GM12878 (cell line): ENCODE measurements at regions not wholly inside any gene's neighbourhood (a gene's known extent, or its start where the extent isn't known, plus 50 kb on each side); places are given as distances from the start of the nearest gene placed in this dataset.

Experiments used
- ATAC-seq: fragments of 200-7000 bp; cut with Tn5 transposase; 3 replicates; pipeline ENCODE4 v1.9.1; 2020; ENCODE audit warnings: mild to moderate bottlenecking, moderate library complexity
- BruUV-seq: library from RNA; stranded (reverse); fragments of 400-500 nt; replicated peaks from 2 replicates; lab custom pipeline; 2021; lab: Mats Ljungman, UMichigan
- CTCF ChIA-PET: fragments of 300-600 bp; sonication (Branson Sonifier 250); formaldehyde crosslinking; extraction: SDS; loops from one replicate; lab custom pipeline; 2021; ENCODE audit warnings: inconsistent platforms; lab: Yijun Ruan, JAX
- POLR2A ChIA-PET: fragments of 350-600 bp; formaldehyde crosslinking; extraction: SDS; loops from one replicate; lab custom pipeline; 2021; ENCODE audit warnings: inconsistent platforms; lab: Charles Lee
- RAD21 ChIA-PET: fragments of 300-600 bp; sonication (Branson Sonifier 250); formaldehyde crosslinking; loops from one replicate; lab custom pipeline; 2023; ENCODE audit warnings: antibody characterized with exemption; ENCODE audit not compliant: unreplicated experiment; lab: Charles Lee
- SMC1A ChIA-PET: fragments of 300-600 bp; sonication (Branson Sonifier 250); formaldehyde crosslinking; loops from one replicate; lab custom pipeline; 2023; ENCODE audit not compliant: unreplicated experiment, uncharacterized antibody; lab: Charles Lee
- DNase-seq: peaks from one replicate; pipeline ENCODE4 v3.0.0-alpha.2; 2011; ENCODE audit warnings: low read depth, low spot score
- FAIRE-seq: peaks from 3 replicates; lab custom pipeline; 2011; peaks lifted over from hg19 to GRCh38; lab: Jason Lieb, UNC
- H2AFZ ChIP-seq: 2 replicates; pipeline ENCODE4 v1.6.0; 2011; ENCODE audit warnings: low read depth, low read length, control low read depth; ENCODE audit not compliant: control insufficient read depth
- H3K27ac ChIP-seq: 2 replicates; pipeline ENCODE4 v1.5.1; 2011; ENCODE audit warnings: control low read depth; ENCODE audit not compliant: control insufficient read depth, insufficient read depth
- H3K27me3 ChIP-seq, 2 experiments: replicated peaks in 1 of 2; 2 replicates each; pipeline versions ENCODE4 v1.6.0 to v1.6.1; 2011; ENCODE audit warnings: low read length in 1 of 2; ENCODE audit not compliant: control insufficient read depth in 2 of 2, insufficient read depth in 2 of 2
- H3K36me3 ChIP-seq, 2 experiments: 2 replicates each; pipeline ENCODE4 v1.5.1; 2011; ENCODE audit warnings: low read length in 1 of 2; ENCODE audit not compliant: control insufficient read depth in 2 of 2, insufficient read depth in 2 of 2
- H3K4me1 ChIP-seq: 2 replicates; pipeline ENCODE4 v1.6.1; 2011; ENCODE audit warnings: mild to moderate bottlenecking, low read length, moderate library complexity, mixed read lengths; ENCODE audit not compliant: control insufficient read depth, insufficient read depth
- H3K4me2 ChIP-seq: 2 replicates; pipeline ENCODE4 v1.6.0; 2011; ENCODE audit warnings: control low read depth; ENCODE audit not compliant: control insufficient read depth, insufficient read depth
- H3K4me3 ChIP-seq: fragments of 200-600 bp; sonication (generic); 2 replicates; pipeline ENCODE4 v1.5.1; 2016
- H3K79me2 ChIP-seq: 2 replicates; pipeline ENCODE4 v1.6.0; 2011; ENCODE audit warnings: low read length; ENCODE audit not compliant: control insufficient read depth, insufficient read depth
- H3K9ac ChIP-seq: 2 replicates; pipeline ENCODE4 v1.8.0; 2011; ENCODE audit warnings: low read length, control low read depth, mixed read lengths; ENCODE audit not compliant: control insufficient read depth, insufficient read depth
- H3K9me3 ChIP-seq: replicated peaks from 3 replicates; pipeline ENCODE4 v1.5.1; 2011; ENCODE audit warnings: mild to moderate bottlenecking, low read length; ENCODE audit not compliant: control insufficient read depth, insufficient read depth
- H4K20me1 ChIP-seq: 2 replicates; pipeline ENCODE4 v1.6.0; 2011; ENCODE audit not compliant: control insufficient read depth, insufficient read depth
- CBX3 ChIP-seq: fragments of 200-600 bp; sonication (generic); IDR thresholded peaks from 2 replicates; pipeline ENCODE4 v1.6.1; 2016; ENCODE audit warnings: low read depth, borderline replicate concordance
- CHD2 ChIP-seq: IDR thresholded peaks from 2 replicates; pipeline ENCODE4 v1.6.1; 2011; ENCODE audit warnings: low read depth, low read length, improper control_type of control experiment, borderline replicate concordance
- KLF5 ChIP-seq: fragments of 450-650 bp; IDR thresholded peaks from 2 replicates; pipeline ENCODE4 v1.6.1; 2014; ENCODE audit warnings: mild to moderate bottlenecking; ENCODE audit not compliant: partially characterized antibody
- MYC ChIP-seq: IDR thresholded peaks from 2 replicates; pipeline ENCODE4 v1.6.1; 2011; ENCODE audit warnings: mild to moderate bottlenecking, low read length, moderate library complexity, inconsistent platforms; ENCODE audit not compliant: insufficient read depth, insufficient replicate concordance, insufficient read length, severe bottlenecking
- SREBF1 ChIP-seq: IDR thresholded peaks from 2 replicates; pipeline ENCODE4 v1.6.1; 2012; ENCODE audit warnings: mild to moderate bottlenecking, low read length
- TARDBP ChIP-seq: IDR thresholded peaks from 2 replicates; pipeline ENCODE4 v1.6.1; 2016; ENCODE audit warnings: borderline replicate concordance
- TCF7 ChIP-seq: IDR thresholded peaks from 2 replicates; pipeline ENCODE4 v1.6.1; 2014; ENCODE audit warnings: antibody characterized with exemption, borderline replicate concordance
- YBX1 ChIP-seq: fragments of 450-650 bp; IDR thresholded peaks from 2 replicates; pipeline ENCODE4 v1.6.1; 2016; ENCODE audit warnings: antibody characterized with exemption
- ZNF384 ChIP-seq: IDR thresholded peaks from 2 replicates; pipeline ENCODE4 v1.6.1; 2012; ENCODE audit warnings: low read depth, mild to moderate bottlenecking, low read length, improper control_type of control experiment, borderline replicate concordance
- ZZZ3 ChIP-seq: IDR thresholded peaks from 2 replicates; pipeline ENCODE4 v1.6.1; 2011; ENCODE audit warnings: low read depth; ENCODE audit not compliant: control insufficient read depth, insufficient read length
- WGBS: methylation state at CpG from one replicate; pipeline ENCODE4 v1.1.6; 2016; ENCODE audit warnings: low lambda C conversion rate; ENCODE audit not compliant: insufficient replicate concordance, insufficient coverage; ENCODE audit errors: missing lambda C conversion rate; 5-methylcytosine and 5-hydroxymethylcytosine counted together
- in situ Hi-C: fragments of 300-500 bp; cut with MboI; formaldehyde crosslinking; loops from 9 replicates; pipeline ENCODE4 v1.14.3; 2018; ENCODE audit warnings: mixed read lengths
- intact Hi-C: fragments of 100-400 bp; cut with micrococcal nuclease; formaldehyde crosslinking; loops from one replicate; pipeline ENCODE4 v1.14.2; 2022; ENCODE audit not compliant: unreplicated experiment
- TF ChIP-seq, protein P1 (sequence below): IDR thresholded peaks from 2 replicates; pipeline ENCODE4 v1.6.1; 2012; ENCODE audit warnings: mild to moderate bottlenecking, low read depth, low read length

DNA sequence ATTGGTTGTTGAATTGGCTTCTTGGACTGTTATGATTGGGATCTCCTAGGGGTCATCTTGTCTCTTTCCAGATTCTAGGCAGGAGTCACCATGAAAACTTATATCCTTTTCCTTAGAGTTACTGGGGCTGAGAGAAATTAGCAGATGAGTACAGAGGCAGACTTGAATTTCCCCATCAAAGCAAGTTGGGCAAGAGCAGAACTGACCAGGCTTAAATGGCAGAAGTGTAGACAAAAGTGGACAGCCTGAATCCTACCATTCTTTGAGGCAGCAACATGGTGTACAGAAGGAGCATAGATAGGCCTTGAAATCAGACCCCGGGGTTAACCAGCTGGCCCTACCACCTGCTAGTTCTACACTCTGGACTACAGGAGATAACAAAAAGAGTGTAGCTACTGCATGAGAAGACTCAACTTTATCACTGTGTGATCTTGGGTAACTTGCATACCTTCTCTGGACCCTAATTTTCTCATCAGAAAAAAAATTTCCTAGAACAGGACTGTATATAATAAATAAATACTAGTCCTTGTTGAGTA is 427.4 kb upstream of the CADM1 start:
- no TSS peak for BruUV-seq
- Histone ChIP-seq H3K9me3 (no peaks in the 10 kb centered on the region; the same call in 2 of the 3 replicates), H3K4me2 (peak overlapping the region; percentile 74; the same call in 1 of the 2 replicates), H3K4me3 (no peak overlapping the region), H4K20me1 (no peaks in the 10 kb centered on the region), H3K4me1 (peaks cover 53% of the 10 kb centered on the region), H3K27ac (peak overlapping the region; percentile 95), H3K9ac (peak overlapping the region; percentile 49; the same call in 1 of the 2 replicates), H3K36me3 (no peaks in the 10 kb centered on the region), H3K79me2 (no peaks in the 10 kb centered on the region; the same call in 1 of the 2 replicates), H2AFZ (no peak overlapping the region; the same call in 1 of the 2 replicates), H3K27me3 (no peaks in the 10 kb centered on the region)
- RAD21 ChIA-PET, result interaction anchor here (1.9 to 10.9 kb wide), 4 partner anchors 12 to 145 kb away, joined by 14 to 222 read pairs (median 169); no protein-coding TSS in a partner anchor
- POLR2A ChIA-PET, result interaction anchor here (0.9 to 7.0 kb wide), 4 partner anchors 8 to 142 kb away, joined by 3 to 86 read pairs (median 17); no protein-coding TSS in a partner anchor
- no peak for DNase-seq
- in situ Hi-C loops, result no loop called here
- TF ChIP-seq ZZZ3, result no peak
- TF ChIP-seq TARDBP, result no peak
- CTCF ChIA-PET, result interaction anchor here (0.6 to 7.1 kb wide), 7 partner anchors 12 to 170 kb away, joined by 3 to 65 read pairs (median 26); no protein-coding TSS in a partner anchor
- ATAC-seq, result no peak
- intact Hi-C loops, result no loop called here
- FAIRE-seq, result no peak
- SMC1A ChIA-PET, result interaction anchor here (0.9 to 17.2 kb wide), 10 partner anchors 9 to 144 kb away, joined by 3 to 325 read pairs (median 38); no protein-coding TSS in a partner anchor
- WGBS, result 0% methylated on average over 1 of the region's 1 CpG

DNA sequence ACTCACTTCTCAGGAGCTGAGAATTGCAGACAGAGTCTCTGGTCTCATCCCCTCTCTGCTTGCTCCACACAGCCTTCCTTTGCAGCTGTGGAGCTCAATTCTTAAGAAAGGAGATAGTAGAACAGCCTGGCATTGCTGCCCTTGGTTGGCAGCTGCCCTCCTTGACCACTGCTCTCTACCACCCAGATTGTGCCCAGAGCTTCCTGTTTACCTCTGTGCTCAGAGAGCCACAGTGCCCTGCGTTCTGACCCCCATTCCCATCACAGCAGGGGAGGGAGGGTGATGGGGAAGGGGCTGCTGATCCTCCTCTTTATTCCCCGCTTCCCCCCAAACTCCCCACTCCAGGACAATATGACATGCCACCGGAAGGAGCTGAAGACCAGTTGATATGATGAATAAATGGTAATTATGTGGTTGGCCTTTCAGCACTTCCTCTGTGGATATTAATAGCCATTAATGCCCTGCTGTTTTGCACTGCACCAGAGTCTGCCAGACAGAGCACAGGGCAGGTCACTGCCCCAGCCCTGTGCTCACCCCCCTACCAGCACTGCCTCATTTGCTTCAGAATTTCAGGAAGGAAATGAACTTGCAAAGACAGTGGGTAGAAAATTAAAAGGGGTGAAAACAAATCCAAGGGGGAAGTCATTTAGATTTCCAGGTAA is 426.8 kb upstream of the CADM1 start:
- peak; percentile 56 for ATAC-seq
- SMC1A ChIA-PET, result interaction anchor here (0.7 to 17.2 kb wide), 15 partner anchors 10 to 346 kb away, joined by 3 to 325 read pairs (median 13); no protein-coding TSS in a partner anchor
- POLR2A ChIA-PET, result interaction anchor here (0.6 to 13.8 kb wide), 8 partner anchors 8 to 145 kb away, joined by 3 to 122 read pairs (median 10); no protein-coding TSS in a partner anchor
- Histone ChIP-seq H4K20me1 (no peaks in the 10 kb centered on the region), H3K4me2 (peak overlapping the region; percentile 74), H3K4me1 (peaks cover 59% of the 10 kb centered on the region), H3K79me2 (no peaks in the 10 kb centered on the region; the same call in 1 of the 2 replicates), H3K9ac (peak overlapping the region; percentile 49; the same call in 1 of the 2 replicates), H2AFZ (peak overlapping the region; percentile 15), H3K4me3 (no peak overlapping the region), H3K27ac (peak overlapping the region; percentile 95), H3K36me3 (no peaks in the 10 kb centered on the region), H3K27me3 (no peaks in the 10 kb centered on the region), H3K9me3 (no peaks in the 10 kb centered on the region; the same call in 2 of the 3 replicates)
- intact Hi-C loops (no loop called here), in situ Hi-C loops (no loop called here)
- no peak for FAIRE-seq
- WGBS, result 24% methylated on average over 3 of the region's 3 CpGs
- DNase-seq, result no peak
- CTCF ChIA-PET, result interaction anchor here (0.6 to 7.1 kb wide), 11 partner anchors 8 to 169 kb away, joined by 3 to 65 read pairs (median 5); no protein-coding TSS in a partner anchor
- BruUV-seq, result no TSS peak
- RAD21 ChIA-PET, result interaction anchor here (0.9 to 10.9 kb wide), 14 partner anchors 8 to 146 kb away, joined by 3 to 222 read pairs (median 8); no protein-coding TSS in a partner anchor
- TF ChIP-seq CBX3, result no peak
- no peak for TF ChIP-seq SREBF1
- TF ChIP-seq KLF5, result no peak
- TF ChIP-seq TCF7, result no peak
- TF ChIP-seq CHD2, result 0 out of 2 replicates have a peak, but pooled peaks have one; percentile 23
- TF ChIP-seq YBX1, result no peak
- TF ChIP-seq MYC, result no peak
- TF ChIP-seq ZNF384, result no peak
- TF ChIP-seq, protein P1, sequence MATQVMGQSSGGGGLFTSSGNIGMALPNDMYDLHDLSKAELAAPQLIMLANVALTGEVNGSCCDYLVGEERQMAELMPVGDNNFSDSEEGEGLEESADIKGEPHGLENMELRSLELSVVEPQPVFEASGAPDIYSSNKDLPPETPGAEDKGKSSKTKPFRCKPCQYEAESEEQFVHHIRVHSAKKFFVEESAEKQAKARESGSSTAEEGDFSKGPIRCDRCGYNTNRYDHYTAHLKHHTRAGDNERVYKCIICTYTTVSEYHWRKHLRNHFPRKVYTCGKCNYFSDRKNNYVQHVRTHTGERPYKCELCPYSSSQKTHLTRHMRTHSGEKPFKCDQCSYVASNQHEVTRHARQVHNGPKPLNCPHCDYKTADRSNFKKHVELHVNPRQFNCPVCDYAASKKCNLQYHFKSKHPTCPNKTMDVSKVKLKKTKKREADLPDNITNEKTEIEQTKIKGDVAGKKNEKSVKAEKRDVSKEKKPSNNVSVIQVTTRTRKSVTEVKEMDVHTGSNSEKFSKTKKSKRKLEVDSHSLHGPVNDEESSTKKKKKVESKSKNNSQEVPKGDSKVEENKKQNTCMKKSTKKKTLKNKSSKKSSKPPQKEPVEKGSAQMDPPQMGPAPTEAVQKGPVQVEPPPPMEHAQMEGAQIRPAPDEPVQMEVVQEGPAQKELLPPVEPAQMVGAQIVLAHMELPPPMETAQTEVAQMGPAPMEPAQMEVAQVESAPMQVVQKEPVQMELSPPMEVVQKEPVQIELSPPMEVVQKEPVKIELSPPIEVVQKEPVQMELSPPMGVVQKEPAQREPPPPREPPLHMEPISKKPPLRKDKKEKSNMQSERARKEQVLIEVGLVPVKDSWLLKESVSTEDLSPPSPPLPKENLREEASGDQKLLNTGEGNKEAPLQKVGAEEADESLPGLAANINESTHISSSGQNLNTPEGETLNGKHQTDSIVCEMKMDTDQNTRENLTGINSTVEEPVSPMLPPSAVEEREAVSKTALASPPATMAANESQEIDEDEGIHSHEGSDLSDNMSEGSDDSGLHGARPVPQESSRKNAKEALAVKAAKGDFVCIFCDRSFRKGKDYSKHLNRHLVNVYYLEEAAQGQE, result no peak
